ENCODE measurements at regions not wholly inside any gene's neighbourhood (a gene's known extent, or its start where the extent isn't known, plus 50 kb on each side); places are given as distances from the start of the nearest gene placed in this dataset.

DNA sequence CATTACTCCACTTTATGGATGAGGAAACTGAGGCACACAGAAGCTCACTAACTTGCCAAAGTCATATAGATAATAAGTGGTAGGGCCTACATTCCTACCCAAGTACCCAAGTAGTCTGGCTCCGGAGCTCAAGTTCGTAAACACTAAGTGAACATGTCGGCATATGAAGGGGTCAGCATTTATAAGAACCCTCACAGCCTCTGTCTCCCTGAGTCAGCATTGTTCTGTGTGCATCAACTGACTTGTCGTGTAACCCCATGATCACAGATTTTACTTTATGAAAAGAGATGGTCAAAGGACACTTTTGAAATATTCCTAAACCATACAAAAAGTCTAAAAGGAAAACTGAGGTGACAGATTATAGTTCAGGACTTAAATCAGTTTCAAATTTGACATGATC is 260.1 kb upstream of the CCDC54 start:
- TF ChIP-seq, protein P1, sequence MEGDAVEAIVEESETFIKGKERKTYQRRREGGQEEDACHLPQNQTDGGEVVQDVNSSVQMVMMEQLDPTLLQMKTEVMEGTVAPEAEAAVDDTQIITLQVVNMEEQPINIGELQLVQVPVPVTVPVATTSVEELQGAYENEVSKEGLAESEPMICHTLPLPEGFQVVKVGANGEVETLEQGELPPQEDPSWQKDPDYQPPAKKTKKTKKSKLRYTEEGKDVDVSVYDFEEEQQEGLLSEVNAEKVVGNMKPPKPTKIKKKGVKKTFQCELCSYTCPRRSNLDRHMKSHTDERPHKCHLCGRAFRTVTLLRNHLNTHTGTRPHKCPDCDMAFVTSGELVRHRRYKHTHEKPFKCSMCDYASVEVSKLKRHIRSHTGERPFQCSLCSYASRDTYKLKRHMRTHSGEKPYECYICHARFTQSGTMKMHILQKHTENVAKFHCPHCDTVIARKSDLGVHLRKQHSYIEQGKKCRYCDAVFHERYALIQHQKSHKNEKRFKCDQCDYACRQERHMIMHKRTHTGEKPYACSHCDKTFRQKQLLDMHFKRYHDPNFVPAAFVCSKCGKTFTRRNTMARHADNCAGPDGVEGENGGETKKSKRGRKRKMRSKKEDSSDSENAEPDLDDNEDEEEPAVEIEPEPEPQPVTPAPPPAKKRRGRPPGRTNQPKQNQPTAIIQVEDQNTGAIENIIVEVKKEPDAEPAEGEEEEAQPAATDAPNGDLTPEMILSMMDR (IDR thresholded peaks at IDR 0.05; ENCODE audit: insufficient read depth, low read length): no peak
- no peak for TF ChIP-seq POLR2AphosphoS5 (IDR thresholded peaks at IDR 0.05; ENCODE audit: low read depth)
- TF ChIP-seq, protein P2, sequence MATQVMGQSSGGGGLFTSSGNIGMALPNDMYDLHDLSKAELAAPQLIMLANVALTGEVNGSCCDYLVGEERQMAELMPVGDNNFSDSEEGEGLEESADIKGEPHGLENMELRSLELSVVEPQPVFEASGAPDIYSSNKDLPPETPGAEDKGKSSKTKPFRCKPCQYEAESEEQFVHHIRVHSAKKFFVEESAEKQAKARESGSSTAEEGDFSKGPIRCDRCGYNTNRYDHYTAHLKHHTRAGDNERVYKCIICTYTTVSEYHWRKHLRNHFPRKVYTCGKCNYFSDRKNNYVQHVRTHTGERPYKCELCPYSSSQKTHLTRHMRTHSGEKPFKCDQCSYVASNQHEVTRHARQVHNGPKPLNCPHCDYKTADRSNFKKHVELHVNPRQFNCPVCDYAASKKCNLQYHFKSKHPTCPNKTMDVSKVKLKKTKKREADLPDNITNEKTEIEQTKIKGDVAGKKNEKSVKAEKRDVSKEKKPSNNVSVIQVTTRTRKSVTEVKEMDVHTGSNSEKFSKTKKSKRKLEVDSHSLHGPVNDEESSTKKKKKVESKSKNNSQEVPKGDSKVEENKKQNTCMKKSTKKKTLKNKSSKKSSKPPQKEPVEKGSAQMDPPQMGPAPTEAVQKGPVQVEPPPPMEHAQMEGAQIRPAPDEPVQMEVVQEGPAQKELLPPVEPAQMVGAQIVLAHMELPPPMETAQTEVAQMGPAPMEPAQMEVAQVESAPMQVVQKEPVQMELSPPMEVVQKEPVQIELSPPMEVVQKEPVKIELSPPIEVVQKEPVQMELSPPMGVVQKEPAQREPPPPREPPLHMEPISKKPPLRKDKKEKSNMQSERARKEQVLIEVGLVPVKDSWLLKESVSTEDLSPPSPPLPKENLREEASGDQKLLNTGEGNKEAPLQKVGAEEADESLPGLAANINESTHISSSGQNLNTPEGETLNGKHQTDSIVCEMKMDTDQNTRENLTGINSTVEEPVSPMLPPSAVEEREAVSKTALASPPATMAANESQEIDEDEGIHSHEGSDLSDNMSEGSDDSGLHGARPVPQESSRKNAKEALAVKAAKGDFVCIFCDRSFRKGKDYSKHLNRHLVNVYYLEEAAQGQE (IDR thresholded peaks at IDR 0.05; ENCODE audit: insufficient replicate concordance, low read depth): no peak

All from HL-60 (cell line).